HEK293 (cell line): ENCODE measurements at regions not wholly inside any gene's neighbourhood (a gene's known extent, or its start where the extent isn't known, plus 50 kb on each side); places are given as distances from the start of the nearest gene placed in this dataset.

ENCODE experiments used
- CTCF ChIA-PET: fragments of 350-600 bp; formaldehyde crosslinking; extraction: SDS; loops from one replicate; lab custom pipeline; 2021; ENCODE audit warnings: antibody characterized with exemption; lab: Yijun Ruan, JAX
- POLR2A ChIA-PET: fragments of 300-600 bp; formaldehyde crosslinking; extraction: SDS; loops from one replicate; lab custom pipeline; 2020; ENCODE audit warnings: antibody characterized with exemption, inconsistent platforms; lab: Yijun Ruan, JAX
- H3K27ac ChIP-seq: fragments of 200-500 bp; sonication (Bioruptor generic); 2 replicates; pipeline ENCODE4 v1.5.1; 2014; ENCODE audit warnings: low read depth, low read length, control low read depth, inconsistent platforms; ENCODE audit errors: extremely low read depth
- H3K36me3 ChIP-seq, 2 experiments: fragments of 200-500 bp in 1 of 2; sonication (Bioruptor generic) in 1 of 2; 1 replicate in 1 of 2; 2 replicates in 1 of 2; pipeline ENCODE4 v1.5.1; 2014 to 2017; ENCODE audit warnings: inconsistent platforms in 2 of 2, low read length in 2 of 2; ENCODE audit not compliant: control insufficient read depth in 2 of 2, insufficient read depth in 1 of 2
- H3K4me1 ChIP-seq: fragments of 200-500 bp; sonication (Bioruptor generic); 2 replicates; pipeline ENCODE4 v1.5.1; 2014; ENCODE audit warnings: mild to moderate bottlenecking, low read length, inconsistent platforms; ENCODE audit not compliant: control insufficient read depth, insufficient read depth
- H3K4me3 ChIP-seq: 2 replicates; pipeline ENCODE4 v1.5.1; 2011; ENCODE audit warnings: low read depth, mild to moderate bottlenecking, control low read depth, low read length, moderate library complexity
- H3K9me3 ChIP-seq: fragments of 200-500 bp; sonication (Bioruptor generic); 2 replicates; pipeline ENCODE4 v1.5.1; 2014; ENCODE audit warnings: low read depth, low read length, inconsistent platforms; ENCODE audit not compliant: control insufficient read depth, insufficient read depth
- BCL11A ChIP-seq: fragments of 450-650 bp; formaldehyde crosslinking; IDR thresholded peaks from 2 replicates; pipeline ENCODE4 v1.5.1; 2016; ENCODE audit warnings: low read depth, missing biosample characterization, missing genetic modification characterization
- MYNN ChIP-seq: fragments of 450-650 bp; formaldehyde crosslinking; IDR thresholded peaks from 2 replicates; pipeline ENCODE4 v1.5.1; 2016; ENCODE audit warnings: missing biosample characterization, missing genetic modification characterization, borderline replicate concordance
- ZEB2 ChIP-seq: fragments of 450-650 bp; formaldehyde crosslinking; IDR thresholded peaks from 2 replicates; pipeline ENCODE4 v1.5.1; 2016; ENCODE audit warnings: missing biosample characterization, missing genetic modification characterization
- ZFP69B ChIP-seq: fragments of 450-650 bp; formaldehyde crosslinking; IDR thresholded peaks from 2 replicates; pipeline ENCODE4 v1.5.1; 2016; ENCODE audit warnings: missing biosample characterization, missing genetic modification characterization
- ZNF146 ChIP-seq: fragments of 450-650 bp; formaldehyde crosslinking; IDR thresholded peaks from 2 replicates; pipeline ENCODE4 v1.5.1; 2016; ENCODE audit warnings: missing biosample characterization, missing genetic modification characterization
- ZNF274 ChIP-seq, 2 experiments: fragments of 200-500 bp in 1 of 2; fragments of 450-650 bp in 1 of 2; sonication (Bioruptor generic) in 1 of 2; formaldehyde crosslinking in 1 of 2; IDR thresholded peaks; 2 replicates each; pipeline versions ENCODE4 v1.5.1 to v1.6.1; 2014 to 2016; ENCODE audit warnings: borderline replicate concordance in 1 of 2, inconsistent platforms in 1 of 2, low read length in 1 of 2, missing biosample characterization in 1 of 2, missing genetic modification characterization in 1 of 2
- ZNF416 ChIP-seq: fragments of 450-650 bp; formaldehyde crosslinking; IDR thresholded peaks from 2 replicates; pipeline ENCODE4 v1.5.1; 2016; ENCODE audit warnings: missing biosample characterization, missing genetic modification characterization
- ZNF488 ChIP-seq: fragments of 450-650 bp; formaldehyde crosslinking; IDR thresholded peaks from 2 replicates; pipeline ENCODE4 v1.5.1; 2016; ENCODE audit warnings: missing biosample characterization, missing genetic modification characterization
- ZNF514 ChIP-seq: fragments of 450-650 bp; formaldehyde crosslinking; IDR thresholded peaks from 2 replicates; pipeline ENCODE4 v1.5.1; 2016; ENCODE audit warnings: missing biosample characterization, missing genetic modification characterization
- ZNF548 ChIP-seq: fragments of 450-650 bp; formaldehyde crosslinking; IDR thresholded peaks from 2 replicates; pipeline ENCODE4 v1.5.1; 2016; ENCODE audit warnings: missing biosample characterization, missing genetic modification characterization
- ZNF560 ChIP-seq: fragments of 450-650 bp; formaldehyde crosslinking; IDR thresholded peaks from 2 replicates; pipeline ENCODE4 v1.5.1; 2017; ENCODE audit warnings: missing biosample characterization, missing genetic modification characterization, borderline replicate concordance
- ZNF621 ChIP-seq: fragments of 450-650 bp; formaldehyde crosslinking; IDR thresholded peaks from 2 replicates; pipeline ENCODE4 v1.5.1; 2017; ENCODE audit warnings: missing biosample characterization, missing genetic modification characterization
- ZNF658 ChIP-seq: fragments of 450-650 bp; formaldehyde crosslinking; IDR thresholded peaks from 2 replicates; pipeline ENCODE4; 2016; ENCODE audit warnings: missing biosample characterization, missing genetic modification characterization
- ZNF830 ChIP-seq: fragments of 450-650 bp; IDR thresholded peaks from 2 replicates; pipeline ENCODE4 v1.5.0; 2018; ENCODE audit warnings: missing biosample characterization, missing genetic modification characterization, low read depth, mild to moderate bottlenecking, moderate library complexity
- ZNF843 ChIP-seq: fragments of 450-650 bp; formaldehyde crosslinking; IDR thresholded peaks from 2 replicates; pipeline ENCODE4 v1.5.1; 2016; ENCODE audit warnings: missing biosample characterization, missing genetic modification characterization
- ZSCAN16 ChIP-seq: fragments of 450-650 bp; formaldehyde crosslinking; IDR thresholded peaks from 2 replicates; pipeline ENCODE4 v1.5.1; 2016; ENCODE audit warnings: missing biosample characterization, missing genetic modification characterization
- ZSCAN18 ChIP-seq: fragments of 450-650 bp; formaldehyde crosslinking; IDR thresholded peaks from 2 replicates; pipeline ENCODE4 v1.5.1; 2016; ENCODE audit warnings: missing biosample characterization, missing genetic modification characterization
- TF ChIP-seq, protein P1 (sequence below): fragments of 450-650 bp; formaldehyde crosslinking; IDR thresholded peaks from 2 replicates; pipeline ENCODE4 v1.5.1; 2016; ENCODE audit warnings: missing biosample characterization, missing genetic modification characterization
- TF ChIP-seq, protein P2 (sequence below): fragments of 450-650 bp; formaldehyde crosslinking; IDR thresholded peaks from 2 replicates; pipeline ENCODE4 v1.5.1; 2016; ENCODE audit warnings: missing biosample characterization, missing genetic modification characterization, borderline replicate concordance
- TF ChIP-seq, protein P3 (sequence below): fragments of 450-650 bp; formaldehyde crosslinking; IDR thresholded peaks from 2 replicates; pipeline ENCODE4 v1.5.1; 2016; ENCODE audit warnings: missing biosample characterization, missing genetic modification characterization

GRCh38 chr12:14187002-14187401 is 178.5 kb upstream of the ATF7IP start (continued):
- TF ChIP-seq ZNF658 (tag by site-specific recombination) (no peak), ZSCAN18 (tag by site-specific recombination) (no peak), ZNF621 (tag by site-specific recombination) (no peak), ZEB2 (no peak)
- TF ChIP-seq, protein P1, sequence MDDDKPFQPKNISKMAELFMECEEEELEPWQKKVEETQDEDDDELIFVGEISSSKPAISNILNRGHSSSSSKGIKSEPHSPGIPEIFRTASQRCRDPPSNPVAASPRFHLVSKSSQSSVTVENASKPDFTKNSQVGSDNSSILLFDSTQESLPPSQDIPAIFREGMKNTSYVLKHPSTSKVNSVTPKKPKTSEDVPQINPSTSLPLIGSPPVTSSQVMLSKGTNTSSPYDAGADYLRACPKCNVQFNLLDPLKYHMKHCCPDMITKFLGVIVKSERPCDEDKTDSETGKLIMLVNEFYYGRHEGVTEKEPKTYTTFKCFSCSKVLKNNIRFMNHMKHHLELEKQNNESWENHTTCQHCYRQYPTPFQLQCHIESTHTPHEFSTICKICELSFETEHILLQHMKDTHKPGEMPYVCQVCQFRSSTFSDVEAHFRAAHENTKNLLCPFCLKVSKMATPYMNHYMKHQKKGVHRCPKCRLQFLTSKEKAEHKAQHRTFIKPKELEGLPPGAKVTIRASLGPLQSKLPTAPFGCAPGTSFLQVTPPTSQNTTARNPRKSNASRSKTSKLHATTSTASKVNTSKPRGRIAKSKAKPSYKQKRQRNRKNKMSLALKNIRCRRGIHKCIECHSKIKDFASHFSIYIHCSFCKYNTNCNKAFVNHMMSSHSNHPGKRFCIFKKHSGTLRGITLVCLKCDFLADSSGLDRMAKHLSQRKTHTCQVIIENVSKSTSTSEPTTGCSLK (tag by site-specific recombination), result no peak
- TF ChIP-seq, all 188 proteins: peak for 0

DNA sequence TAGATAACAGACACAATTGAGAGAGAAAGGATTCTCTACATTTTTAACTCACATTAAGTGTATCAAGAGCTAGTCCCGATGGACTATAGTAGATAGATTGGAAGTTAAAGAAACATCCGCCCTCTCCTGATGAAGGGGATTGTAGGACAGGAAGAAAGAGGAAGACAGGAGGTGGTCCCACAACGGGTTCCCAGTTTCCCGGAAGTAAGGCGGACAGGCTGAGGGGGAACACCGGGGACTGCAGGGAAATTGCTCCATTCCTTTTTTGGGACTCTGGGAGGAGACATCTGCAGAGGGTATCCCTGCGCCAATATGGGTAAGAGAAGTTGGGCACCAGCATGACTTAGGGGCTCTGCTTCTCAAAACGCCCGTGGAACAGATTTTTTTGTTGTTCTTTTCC is 177.5 kb upstream of the ATF7IP start:
- POLR2A ChIA-PET, result no interaction called here
- no peak overlapping the region for H3K27ac ChIP-seq

DNA sequence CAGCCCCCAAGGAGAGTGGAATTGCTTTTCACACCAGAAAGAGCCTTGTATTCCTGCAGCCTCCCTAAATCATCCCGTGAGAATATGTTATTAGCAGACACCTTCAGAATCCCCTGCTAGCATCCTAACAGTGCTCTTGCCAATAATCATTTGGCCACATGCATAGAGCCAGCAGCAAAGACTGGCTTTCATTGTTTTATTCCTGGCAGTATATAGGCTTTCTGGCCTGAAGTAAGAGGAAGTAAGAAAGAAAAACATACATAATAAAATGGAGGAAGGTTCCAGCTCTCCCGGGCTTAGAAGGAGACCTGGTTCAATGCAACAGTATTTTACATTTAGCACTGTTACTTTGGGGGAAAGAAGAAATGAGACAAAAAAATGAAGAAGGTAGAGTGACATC is 176.7 kb upstream of the ATF7IP start:
- no peak overlapping the region for H3K4me3 ChIP-seq
- ChIA-PET CTCF (interaction anchor here (0.6 kb wide), 1 partner anchor 441 kb away, joined by 3 read pairs; no protein-coding TSS in a partner anchor), POLR2A (no interaction called here)
- TF ChIP-seq ZSCAN16 (tag by site-specific recombination) (no peak), ZNF514 (no peak), ZNF274 (IDR thresholded peaks at IDR 0.05; ENCODE audit: low read length) (no peak), ZNF274 (tag by site-specific recombination; IDR thresholded peaks at IDR 0.05; ENCODE audit: borderline replicate concordance) (no peak), ZNF488 (tag by site-specific recombination) (no peak), ZNF146 (tag by site-specific recombination) (no peak), ZSCAN18 (tag by site-specific recombination) (no peak), ZNF830 (tag by site-specific recombination) (no peak), ZNF548 (tag by site-specific recombination) (no peak)
- TF ChIP-seq, protein P2, sequence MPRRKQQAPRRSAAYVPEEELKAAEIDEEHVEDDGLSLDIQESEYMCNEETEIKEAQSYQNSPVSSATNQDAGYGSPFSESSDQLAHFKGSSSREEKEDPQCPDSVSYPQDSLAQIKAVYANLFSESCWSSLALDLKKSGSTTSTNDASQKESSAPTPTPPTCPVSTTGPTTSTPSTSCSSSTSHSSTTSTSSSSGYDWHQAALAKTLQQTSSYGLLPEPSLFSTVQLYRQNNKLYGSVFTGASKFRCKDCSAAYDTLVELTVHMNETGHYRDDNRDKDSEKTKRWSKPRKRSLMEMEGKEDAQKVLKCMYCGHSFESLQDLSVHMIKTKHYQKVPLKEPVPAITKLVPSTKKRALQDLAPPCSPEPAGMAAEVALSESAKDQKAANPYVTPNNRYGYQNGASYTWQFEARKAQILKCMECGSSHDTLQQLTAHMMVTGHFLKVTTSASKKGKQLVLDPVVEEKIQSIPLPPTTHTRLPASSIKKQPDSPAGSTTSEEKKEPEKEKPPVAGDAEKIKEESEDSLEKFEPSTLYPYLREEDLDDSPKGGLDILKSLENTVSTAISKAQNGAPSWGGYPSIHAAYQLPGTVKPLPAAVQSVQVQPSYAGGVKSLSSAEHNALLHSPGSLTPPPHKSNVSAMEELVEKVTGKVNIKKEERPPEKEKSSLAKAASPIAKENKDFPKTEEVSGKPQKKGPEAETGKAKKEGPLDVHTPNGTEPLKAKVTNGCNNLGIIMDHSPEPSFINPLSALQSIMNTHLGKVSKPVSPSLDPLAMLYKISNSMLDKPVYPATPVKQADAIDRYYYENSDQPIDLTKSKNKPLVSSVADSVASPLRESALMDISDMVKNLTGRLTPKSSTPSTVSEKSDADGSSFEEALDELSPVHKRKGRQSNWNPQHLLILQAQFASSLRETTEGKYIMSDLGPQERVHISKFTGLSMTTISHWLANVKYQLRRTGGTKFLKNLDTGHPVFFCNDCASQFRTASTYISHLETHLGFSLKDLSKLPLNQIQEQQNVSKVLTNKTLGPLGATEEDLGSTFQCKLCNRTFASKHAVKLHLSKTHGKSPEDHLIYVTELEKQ, result no peak
- no peaks in the 10 kb centered on the region for H3K4me1 ChIP-seq
- no peak overlapping the region for H3K27ac ChIP-seq
- H3K9me3 ChIP-seq, result no peaks in the 10 kb centered on the region
- H3K36me3 ChIP-seq, result no peaks in the 10 kb centered on the region

More for the DNA sequence above, 177.5 kb upstream of the ATF7IP start:
- Histone ChIP-seq H3K9me3 (no peaks in the 10 kb centered on the region), H3K4me1 (no peaks in the 10 kb centered on the region), H3K4me3 (no peak overlapping the region), H3K36me3 (no peaks in the 10 kb centered on the region)
- TF ChIP-seq BCL11A (tag by site-specific recombination), result no peak
- TF ChIP-seq MYNN (tag by site-specific recombination), result no peak
- TF ChIP-seq ZNF560 (tag by site-specific recombination), result no peak
- TF ChIP-seq ZFP69B (tag by site-specific recombination), result no peak
- TF ChIP-seq ZNF843 (tag by site-specific recombination), result no peak
- no peak for TF ChIP-seq ZNF416 (tag by site-specific recombination)
- TF ChIP-seq, protein P3, sequence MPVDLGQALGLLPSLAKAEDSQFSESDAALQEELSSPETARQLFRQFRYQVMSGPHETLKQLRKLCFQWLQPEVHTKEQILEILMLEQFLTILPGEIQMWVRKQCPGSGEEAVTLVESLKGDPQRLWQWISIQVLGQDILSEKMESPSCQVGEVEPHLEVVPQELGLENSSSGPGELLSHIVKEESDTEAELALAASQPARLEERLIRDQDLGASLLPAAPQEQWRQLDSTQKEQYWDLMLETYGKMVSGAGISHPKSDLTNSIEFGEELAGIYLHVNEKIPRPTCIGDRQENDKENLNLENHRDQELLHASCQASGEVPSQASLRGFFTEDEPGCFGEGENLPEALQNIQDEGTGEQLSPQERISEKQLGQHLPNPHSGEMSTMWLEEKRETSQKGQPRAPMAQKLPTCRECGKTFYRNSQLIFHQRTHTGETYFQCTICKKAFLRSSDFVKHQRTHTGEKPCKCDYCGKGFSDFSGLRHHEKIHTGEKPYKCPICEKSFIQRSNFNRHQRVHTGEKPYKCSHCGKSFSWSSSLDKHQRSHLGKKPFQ (tag by site-specific recombination), result no peak
- CTCF ChIA-PET, result no interaction called here
